ENCODE measurements at regions not wholly inside any gene's neighbourhood (a gene's known extent, or its start where the extent isn't known, plus 50 kb on each side); places are given as distances from the start of the nearest gene placed in this dataset.

GRCh38 chr13:63304497-63304896, 1888.8 kb upstream of the PCDH20 start:
- no peak for TF ChIP-seq CTCF (conservative IDR thresholded peaks at IDR 0.05; ENCODE audit: low read depth, low read length)
- TF ChIP-seq POLR2A (IDR thresholded peaks at IDR 0.05; ENCODE audit: low read depth, low read length): no peak
- TF ChIP-seq BHLHE40 (IDR thresholded peaks at IDR 0.05; ENCODE audit: low read depth, low read length): no peak
- no peak for TF ChIP-seq FOS (IDR thresholded peaks at IDR 0.05; ENCODE audit: low read depth, low read length)
- TF ChIP-seq RAD21 (IDR thresholded peaks at IDR 0.05; ENCODE audit: low read length): no peak
- no peak for TF ChIP-seq RCOR1 (IDR thresholded peaks at IDR 0.05; ENCODE audit: insufficient replicate concordance, low read length)
- no peak for TF ChIP-seq MAZ (IDR thresholded peaks at IDR 0.05; ENCODE audit: borderline replicate concordance, low read depth, low read length)
- no peak for TF ChIP-seq CHD1 (IDR thresholded peaks at IDR 0.05; ENCODE audit: low read depth, low read length)
- TF ChIP-seq USF2 (IDR thresholded peaks at IDR 0.05; ENCODE audit: low read depth, low read length): no peak
